DOHH2 (cell line): ENCODE measurements at regions not wholly inside any gene's neighbourhood (a gene's known extent, or its start where the extent isn't known, plus 50 kb on each side); places are given as distances from the start of the nearest gene placed in this dataset.

Experiments used
- H3F3A ChIP-seq: fragments of 200-600 bp; sonication (generic), shearing (Covaris generic); 2 replicates; pipeline ENCODE4 v1.6.0; 2016; ENCODE audit warnings: antibody characterized with exemption, mild to moderate bottlenecking; ENCODE audit not compliant: control insufficient read depth, insufficient read depth
- H3K27ac ChIP-seq: fragments of 200-600 bp; sonication (generic); 2 replicates; pipeline ENCODE4 v1.5.1; 2014; ENCODE audit warnings: low read depth, mild to moderate bottlenecking, low read length, moderate library complexity
- H3K27me3 ChIP-seq: fragments of 200-600 bp; sonication (generic); 2 replicates; pipeline ENCODE4 v1.6.1; 2014; ENCODE audit warnings: mild to moderate bottlenecking, low read length, mixed read lengths; ENCODE audit not compliant: control insufficient read depth
- H3K36me3 ChIP-seq: fragments of 200-600 bp; sonication (generic); 2 replicates; pipeline ENCODE4 v1.6.1; 2014; ENCODE audit warnings: mild to moderate bottlenecking, low read length, moderate library complexity, mixed read lengths; ENCODE audit not compliant: control insufficient read depth
- H3K4me1 ChIP-seq: fragments of 200-600 bp; sonication (generic); 2 replicates; pipeline ENCODE4 v1.6.1; 2014; ENCODE audit warnings: mild to moderate bottlenecking, low read length, mixed read lengths; ENCODE audit not compliant: control insufficient read depth
- H3K4me2 ChIP-seq: fragments of 200-600 bp; sonication (generic); 2 replicates; pipeline ENCODE4 v1.6.0; 2014; ENCODE audit warnings: mild to moderate bottlenecking, low read length, moderate library complexity
- H3K4me3 ChIP-seq: fragments of 200-600 bp; sonication (generic); 2 replicates; pipeline ENCODE4 v1.5.1; 2014; ENCODE audit warnings: mild to moderate bottlenecking, low read length, mixed read lengths
- H3K79me2 ChIP-seq: fragments of 200-600 bp; sonication (generic); 2 replicates; pipeline ENCODE4 v1.6.1; 2014; ENCODE audit warnings: mild to moderate bottlenecking, low read length, mixed read lengths; ENCODE audit not compliant: control insufficient read depth
- H3K9me2 ChIP-seq: fragments of 200-600 bp; sonication (generic); replicated peaks from 2 replicates; pipeline ENCODE4 v1.6.1; 2014; ENCODE audit warnings: mild to moderate bottlenecking, low read length, mixed read lengths; ENCODE audit not compliant: control insufficient read depth
- H3K9me3 ChIP-seq: fragments of 200-600 bp; sonication (generic); 2 replicates; pipeline ENCODE4 v1.6.1; 2014; ENCODE audit warnings: antibody characterized with exemption, low read length, mixed read lengths; ENCODE audit not compliant: control insufficient read depth, insufficient read depth
- H4K20me1 ChIP-seq: fragments of 200-600 bp; sonication (generic); 2 replicates; pipeline ENCODE4 v1.6.0; 2014; ENCODE audit warnings: low read depth, mild to moderate bottlenecking, antibody characterized with exemption, low read length, moderate library complexity; ENCODE audit not compliant: control insufficient read depth, insufficient read depth
- EZH2phosphoT487 ChIP-seq: fragments of 200-600 bp; sonication (generic); IDR thresholded peaks from 2 replicates; pipeline ENCODE4 v1.6.1; 2017; ENCODE audit warnings: borderline replicate concordance, mild to moderate bottlenecking, antibody characterized with exemption, low read length, moderate library complexity, mixed read lengths
- TF ChIP-seq, protein P1 (sequence below): fragments of 200-600 bp; sonication (generic); IDR thresholded peaks from one replicate; pipeline ENCODE4 v1.5.1; 2014; ENCODE audit warnings: antibody characterized with exemption, mild to moderate bottlenecking, low read depth, low read length; ENCODE audit not compliant: poor library complexity, severe bottlenecking

GRCh38 chr2:176473177-176473576 is 203.9 kb downstream of the MTX2 start:
- H3K27ac ChIP-seq = no peak overlapping the region
- H3K9me3 ChIP-seq = no peaks in the 10 kb centered on the region
- H3K79me2 ChIP-seq = no peaks in the 10 kb centered on the region
- no peaks in the 10 kb centered on the region for H3K27me3 ChIP-seq
- TF ChIP-seq EZH2phosphoT487 = no peak
- TF ChIP-seq, protein P1, sequence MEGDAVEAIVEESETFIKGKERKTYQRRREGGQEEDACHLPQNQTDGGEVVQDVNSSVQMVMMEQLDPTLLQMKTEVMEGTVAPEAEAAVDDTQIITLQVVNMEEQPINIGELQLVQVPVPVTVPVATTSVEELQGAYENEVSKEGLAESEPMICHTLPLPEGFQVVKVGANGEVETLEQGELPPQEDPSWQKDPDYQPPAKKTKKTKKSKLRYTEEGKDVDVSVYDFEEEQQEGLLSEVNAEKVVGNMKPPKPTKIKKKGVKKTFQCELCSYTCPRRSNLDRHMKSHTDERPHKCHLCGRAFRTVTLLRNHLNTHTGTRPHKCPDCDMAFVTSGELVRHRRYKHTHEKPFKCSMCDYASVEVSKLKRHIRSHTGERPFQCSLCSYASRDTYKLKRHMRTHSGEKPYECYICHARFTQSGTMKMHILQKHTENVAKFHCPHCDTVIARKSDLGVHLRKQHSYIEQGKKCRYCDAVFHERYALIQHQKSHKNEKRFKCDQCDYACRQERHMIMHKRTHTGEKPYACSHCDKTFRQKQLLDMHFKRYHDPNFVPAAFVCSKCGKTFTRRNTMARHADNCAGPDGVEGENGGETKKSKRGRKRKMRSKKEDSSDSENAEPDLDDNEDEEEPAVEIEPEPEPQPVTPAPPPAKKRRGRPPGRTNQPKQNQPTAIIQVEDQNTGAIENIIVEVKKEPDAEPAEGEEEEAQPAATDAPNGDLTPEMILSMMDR = no peak
- no peaks in the 10 kb centered on the region for H4K20me1 ChIP-seq
- H3K4me3 ChIP-seq = no peak overlapping the region
- H3F3A ChIP-seq = no peaks in the 10 kb centered on the region
- H3K9me2 ChIP-seq = no peaks in the 10 kb centered on the region
- H3K4me1 ChIP-seq = no peaks in the 10 kb centered on the region
- no peak overlapping the region for H3K4me2 ChIP-seq
- no peaks in the 10 kb centered on the region for H3K36me3 ChIP-seq

GRCh38 chr2:176473851-176474250 is 204.6 kb downstream of the MTX2 start:
- H3K4me3 ChIP-seq = no peak overlapping the region
- no peak overlapping the region for H3K27ac ChIP-seq
- no peaks in the 10 kb centered on the region for H3F3A ChIP-seq
- TF ChIP-seq, protein P1 = no peak
- TF ChIP-seq EZH2phosphoT487 = no peak
- H3K36me3 ChIP-seq = no peaks in the 10 kb centered on the region
- no peaks in the 10 kb centered on the region for H3K27me3 ChIP-seq
- no peaks in the 10 kb centered on the region for H4K20me1 ChIP-seq
- no peaks in the 10 kb centered on the region for H3K9me2 ChIP-seq
- no peaks in the 10 kb centered on the region for H3K9me3 ChIP-seq
- no peaks in the 10 kb centered on the region for H3K4me1 ChIP-seq
- H3K79me2 ChIP-seq = no peaks in the 10 kb centered on the region
- no peak overlapping the region for H3K4me2 ChIP-seq

- TF ChIP-seq, protein P1 = no peak
- no peak for TF ChIP-seq EZH2phosphoT487
- H3K9me2 ChIP-seq = no peaks in the 10 kb centered on the region
- H3K4me3 ChIP-seq = no peak overlapping the region
Observed at GRCh38 chr2:176477336-176477735, 208.1 kb downstream of the MTX2 start.

GRCh38 chr2:176479961-176480360 is 210.7 kb downstream of the MTX2 start:
- Histone ChIP-seq H3F3A (no peaks in the 10 kb centered on the region), H3K4me3 (no peak overlapping the region), H3K4me1 (no peaks in the 10 kb centered on the region), H3K9me3 (no peaks in the 10 kb centered on the region), H3K27me3 (no peaks in the 10 kb centered on the region), H3K36me3 (no peaks in the 10 kb centered on the region), H3K4me2 (no peak overlapping the region), H3K27ac (no peak overlapping the region), H3K79me2 (no peaks in the 10 kb centered on the region), H3K9me2 (no peaks in the 10 kb centered on the region), H4K20me1 (no peaks in the 10 kb centered on the region)
- no peak for TF ChIP-seq EZH2phosphoT487
- TF ChIP-seq, protein P1 = no peak

More at GRCh38 chr2:176477336-176477735, 208.1 kb downstream of the MTX2 start:
- H3K79me2 ChIP-seq = no peaks in the 10 kb centered on the region
- no peaks in the 10 kb centered on the region for H3F3A ChIP-seq
- no peaks in the 10 kb centered on the region for H3K4me1 ChIP-seq
- no peak overlapping the region for H3K4me2 ChIP-seq
- no peaks in the 10 kb centered on the region for H4K20me1 ChIP-seq
- no peaks in the 10 kb centered on the region for H3K27me3 ChIP-seq
- no peaks in the 10 kb centered on the region for H3K9me3 ChIP-seq
- H3K27ac ChIP-seq = no peak overlapping the region
- no peaks in the 10 kb centered on the region for H3K36me3 ChIP-seq
